ENCODE measurements at regions not wholly inside any gene's neighbourhood (a gene's known extent, or its start where the extent isn't known, plus 50 kb on each side); places are given as distances from the start of the nearest gene placed in this dataset.

DNA sequence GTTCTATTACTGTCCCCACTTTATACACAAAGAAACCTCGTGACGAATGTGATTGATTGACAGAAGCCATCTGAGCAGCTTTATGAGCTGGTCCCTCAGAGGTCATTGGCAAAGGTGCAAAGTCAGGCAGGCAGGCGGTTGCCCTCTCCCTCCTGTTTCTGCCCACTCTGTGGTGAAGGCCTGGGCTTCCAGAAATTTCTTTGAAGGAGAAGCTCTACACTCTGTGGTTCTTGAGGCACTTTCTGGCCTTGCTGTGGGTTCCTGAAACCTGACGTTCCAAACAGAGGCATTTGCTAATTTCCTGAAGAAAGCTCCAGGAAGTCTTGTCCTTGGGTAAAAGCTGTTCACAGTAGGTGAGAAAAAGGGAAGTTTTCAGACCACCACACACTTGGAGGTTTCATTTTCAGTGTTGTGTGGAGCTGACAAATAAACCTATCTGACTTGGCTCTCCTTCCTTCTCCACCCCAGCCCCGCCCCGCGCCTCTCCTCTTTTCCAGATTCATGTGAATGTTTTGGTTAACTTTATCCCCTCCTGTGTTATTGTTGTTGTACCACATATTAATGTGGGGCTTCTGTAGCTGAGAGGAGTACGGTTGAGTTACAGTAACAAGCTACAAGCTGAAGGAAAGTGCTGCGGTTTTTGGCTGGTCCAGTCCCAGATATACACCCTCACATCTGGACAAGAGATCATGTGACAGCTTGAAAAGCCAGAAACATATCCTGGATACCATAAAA lies 274.1 kb downstream of the CLIC5 start:
- peak; percentile 40 for DNase-seq (ENCODE audit: low spot score)

DNA sequence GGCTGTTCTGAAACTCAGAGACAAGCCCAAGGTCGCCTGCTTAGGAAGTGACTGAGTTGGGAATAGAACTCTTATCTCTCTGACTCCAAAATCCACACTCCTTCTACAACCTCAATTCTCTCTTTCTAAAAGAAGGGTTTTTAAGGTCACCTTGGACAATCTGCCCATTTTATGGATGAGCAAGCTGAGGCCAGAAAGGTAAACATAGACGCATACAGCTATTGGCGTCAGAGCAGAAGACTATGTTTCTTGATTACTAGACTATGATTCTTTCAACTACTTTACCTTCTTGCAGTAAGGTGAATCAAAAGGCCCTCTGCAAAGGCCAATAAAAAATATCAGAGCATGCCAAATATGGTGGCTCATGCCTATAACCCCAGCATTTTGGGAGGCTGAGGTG lies 276.6 kb downstream of the CLIC5 start:
- DNase-seq (ENCODE audit: low spot score), result no peak

DNA sequence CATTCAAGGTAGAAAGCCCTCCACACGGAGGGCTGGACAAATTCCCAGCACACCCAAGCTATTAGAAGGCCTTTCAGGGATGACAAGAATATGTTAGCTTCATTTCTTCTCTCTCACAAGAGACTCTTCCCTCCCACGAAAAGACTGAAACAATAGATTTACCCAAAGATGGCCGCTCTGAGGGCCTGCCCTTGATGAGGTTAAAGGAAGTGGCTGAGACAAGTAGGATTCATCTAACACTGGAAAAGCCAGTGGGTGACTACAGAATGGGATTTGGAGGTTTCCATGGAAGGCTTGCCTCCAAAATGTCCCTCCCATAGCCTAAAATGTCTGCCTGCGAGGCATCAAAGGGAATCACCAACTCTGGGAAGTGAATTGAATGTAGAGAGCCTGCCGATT lies 277.6 kb downstream of the CLIC5 start:
- DNase-seq (ENCODE audit: low spot score), result no peak

DNA sequence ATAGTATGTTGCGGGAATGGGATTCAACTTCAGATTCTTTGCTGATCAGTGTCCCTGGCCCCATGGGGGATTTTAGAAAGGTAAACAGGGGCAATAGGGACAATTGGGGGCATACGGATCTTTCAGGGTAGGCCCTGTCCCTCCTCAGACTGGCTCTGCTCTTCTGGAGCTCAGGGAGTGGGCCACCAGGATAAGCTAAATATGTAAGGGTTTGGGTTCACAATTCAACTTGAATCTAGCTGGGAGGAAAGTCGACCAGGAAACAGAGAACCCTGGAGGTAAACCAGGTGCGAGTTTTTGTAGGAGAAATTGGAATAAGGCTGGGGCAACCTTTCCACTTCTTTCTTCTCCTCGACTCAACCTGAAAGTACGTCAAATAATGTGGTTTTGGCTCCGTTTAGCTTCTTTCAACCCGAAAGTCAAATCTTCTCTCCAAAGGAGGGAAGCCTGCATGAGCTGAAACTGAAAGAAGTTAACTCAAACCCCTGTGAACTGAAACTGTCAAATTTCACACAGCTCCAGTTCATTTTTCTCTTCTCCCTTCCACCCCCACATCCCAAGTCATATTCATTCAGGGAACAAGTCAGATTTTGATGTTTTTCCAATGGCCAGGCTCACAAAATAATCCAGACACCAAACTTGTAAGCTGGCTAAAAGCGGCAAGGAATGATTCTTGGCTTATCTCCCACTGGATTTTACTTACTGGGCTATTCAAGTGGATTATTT lies 278.2 kb downstream of the CLIC5 start:
- DNase-seq (ENCODE audit: low spot score), result no peak

DNA sequence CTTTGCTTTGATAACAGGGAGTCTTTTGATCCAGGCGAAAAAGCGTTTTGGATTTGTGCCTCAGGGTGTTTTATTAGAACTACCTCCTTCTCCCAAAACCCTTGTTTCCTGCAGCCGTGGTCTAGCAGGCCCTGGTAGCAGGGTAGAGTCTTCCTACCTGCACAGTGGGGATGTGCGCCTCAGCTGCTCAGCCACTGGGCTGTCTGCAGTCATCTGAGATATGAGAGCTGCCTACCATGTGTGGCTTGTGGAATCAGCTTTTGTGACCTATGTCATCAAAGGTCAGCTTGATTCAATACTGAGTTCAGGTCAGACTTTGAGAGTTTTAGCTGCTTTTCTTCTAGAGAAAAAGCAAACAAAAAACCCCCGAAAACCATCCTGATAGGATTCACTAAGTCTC lies 279.5 kb downstream of the CLIC5 start:
- no peak for DNase-seq (ENCODE audit: low spot score)

DNA sequence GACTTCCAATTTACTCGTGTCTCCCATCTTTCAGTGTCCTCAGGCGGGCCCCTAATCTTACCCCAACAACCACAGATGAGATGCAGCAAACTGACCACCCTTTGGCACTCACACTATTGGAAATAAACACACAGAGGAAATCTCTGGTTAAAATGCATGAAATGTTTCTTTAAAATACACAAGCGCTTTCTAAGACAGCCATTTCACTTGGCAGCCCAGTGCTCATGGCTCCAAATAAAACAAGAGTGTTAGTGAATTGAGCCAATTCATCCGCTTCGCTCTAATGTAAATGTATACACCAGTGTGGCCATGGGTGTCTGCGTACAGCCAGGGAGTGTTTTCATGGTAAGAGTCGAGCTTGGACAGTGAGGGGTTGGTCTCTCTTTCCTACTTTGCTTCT lies 282.9 kb downstream of the CLIC5 start:
- DNase-seq (ENCODE audit: low spot score), result no peak

DNA sequence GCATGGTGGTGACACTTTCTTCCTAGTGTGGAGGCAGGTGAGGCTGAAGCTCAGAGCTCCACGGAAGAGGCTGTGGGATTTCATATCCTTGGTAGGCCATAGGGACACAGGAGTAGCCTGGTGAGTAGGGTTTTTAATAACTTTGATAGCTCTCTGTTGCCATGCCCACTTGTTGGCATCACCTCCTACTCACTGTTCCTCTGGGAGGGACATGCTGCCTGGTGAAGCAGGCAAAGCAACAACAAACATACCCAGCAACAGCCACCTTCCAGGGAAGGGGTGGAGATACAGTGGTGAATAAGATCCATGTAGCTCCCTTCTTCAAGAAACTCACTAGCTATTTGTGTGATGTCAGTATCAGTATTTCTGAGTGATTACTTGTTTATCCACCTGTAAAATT lies 285.4 kb downstream of the CLIC5 start:
- no peak for DNase-seq (ENCODE audit: low spot score)

DNA sequence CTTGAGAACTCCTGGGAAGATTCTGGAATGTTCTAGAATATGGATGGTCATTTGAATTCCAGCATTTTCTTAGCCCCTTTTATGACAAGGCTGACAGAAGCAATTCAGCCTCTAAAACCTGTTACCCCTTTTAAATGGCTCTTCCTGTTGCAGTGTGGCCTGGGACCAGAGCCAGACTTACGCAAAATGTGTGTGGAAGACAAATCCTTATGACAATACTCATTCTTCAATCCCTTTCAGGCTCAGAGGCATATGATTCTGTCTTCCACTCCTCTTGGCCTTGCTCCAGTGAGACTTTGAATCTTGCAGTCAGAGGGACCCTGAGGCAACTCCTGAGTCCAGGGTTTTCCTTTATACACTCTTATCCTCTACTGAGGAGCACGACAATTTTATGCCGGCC lies 287.0 kb downstream of the CLIC5 start:
- no peak for DNase-seq (ENCODE audit: low spot score)

DNA sequence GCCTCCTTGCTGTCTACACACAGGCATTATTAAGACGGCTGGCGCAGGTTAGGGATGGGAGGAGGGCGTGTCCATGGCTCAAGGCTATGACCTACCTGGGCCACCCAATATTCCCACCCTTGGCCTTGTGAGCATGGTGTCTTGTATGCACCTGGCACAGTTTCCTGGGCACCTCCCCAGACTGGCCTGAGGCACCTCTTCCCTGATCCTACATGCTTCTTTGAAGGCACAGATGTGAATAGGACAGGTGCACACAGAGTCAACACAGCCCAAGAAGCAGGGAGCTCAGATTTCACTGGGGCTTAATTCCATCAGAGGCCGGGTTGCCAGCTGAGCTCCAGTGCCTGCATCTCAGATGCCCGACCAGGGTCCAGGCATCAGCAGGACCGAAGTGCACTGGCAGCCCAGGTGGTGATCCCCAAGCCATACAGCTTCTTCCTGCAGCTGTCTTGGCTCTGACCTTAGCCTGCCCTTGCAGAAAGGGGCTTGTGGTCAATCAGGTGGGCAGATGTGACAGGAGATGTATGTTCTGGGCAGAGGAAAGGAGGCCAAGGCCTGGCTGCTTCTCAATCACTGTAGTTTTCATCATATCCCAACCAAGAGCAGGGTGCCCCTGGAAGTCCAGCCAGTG lies 287.7 kb downstream of the CLIC5 start:
- DNase-seq (ENCODE audit: low spot score), result no peak

DNA sequence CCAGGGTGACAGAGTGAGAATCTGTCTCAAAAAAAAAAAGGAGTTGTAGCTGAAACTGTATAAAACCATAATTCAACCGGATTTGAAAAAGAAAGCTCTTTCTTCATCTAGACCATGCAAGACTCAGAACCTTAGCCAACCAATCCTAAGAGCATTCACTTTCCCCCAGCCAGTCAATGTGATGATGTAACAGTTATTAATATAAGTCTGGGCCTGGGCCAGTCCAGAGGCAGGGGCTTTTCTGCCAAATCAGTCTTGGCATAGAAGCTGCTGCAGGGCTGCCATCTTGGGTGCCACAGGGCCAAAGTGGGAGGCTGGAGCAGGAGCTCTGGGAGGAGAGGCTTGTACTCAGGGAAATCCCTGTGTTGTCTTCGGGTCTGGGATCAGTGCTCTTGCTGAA lies 288.4 kb downstream of the CLIC5 start:
- DNase-seq (ENCODE audit: low spot score), result no peak

DNA sequence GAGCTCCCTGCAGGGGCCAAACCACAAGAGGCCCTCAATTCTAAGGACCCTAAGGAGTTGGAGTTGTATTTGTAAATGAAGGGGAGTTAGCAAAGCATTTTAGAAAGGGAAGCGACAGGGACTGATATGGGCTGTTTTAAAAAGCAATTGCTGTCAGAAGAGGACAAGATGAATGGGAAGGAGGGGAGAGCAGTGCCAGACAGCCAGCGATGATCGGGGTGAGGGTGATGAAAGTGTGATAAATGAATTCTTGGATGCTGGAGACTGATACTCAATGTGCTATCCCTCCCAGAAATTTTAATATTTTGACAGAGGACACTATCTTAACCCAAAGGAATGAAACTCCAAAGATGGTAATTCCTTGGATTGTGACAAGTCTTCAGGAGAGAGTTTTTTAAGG lies 289.2 kb downstream of the CLIC5 start:
- DNase-seq (ENCODE audit: low spot score), result no peak

DNA sequence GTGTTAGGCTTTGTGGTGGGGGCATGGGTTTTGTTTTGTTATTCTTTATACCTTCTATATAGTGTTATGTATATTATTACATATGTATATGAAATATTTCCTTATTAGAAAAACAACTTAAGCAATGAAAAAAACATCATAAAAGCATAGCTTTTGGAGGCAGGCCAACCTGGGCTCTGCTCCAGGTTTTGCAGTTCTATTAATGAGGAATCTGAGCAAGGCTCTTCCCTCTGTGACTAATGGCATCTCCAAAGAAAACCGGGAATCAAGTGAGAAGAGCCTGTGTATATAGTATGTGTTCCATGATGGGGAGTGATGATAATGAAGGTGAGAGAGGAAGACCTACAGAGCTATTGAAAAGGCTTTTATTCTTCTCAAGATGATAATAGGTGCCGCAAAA lies 291.1 kb downstream of the CLIC5 start:
- DNase-seq (ENCODE audit: low spot score), result no peak

DNA sequence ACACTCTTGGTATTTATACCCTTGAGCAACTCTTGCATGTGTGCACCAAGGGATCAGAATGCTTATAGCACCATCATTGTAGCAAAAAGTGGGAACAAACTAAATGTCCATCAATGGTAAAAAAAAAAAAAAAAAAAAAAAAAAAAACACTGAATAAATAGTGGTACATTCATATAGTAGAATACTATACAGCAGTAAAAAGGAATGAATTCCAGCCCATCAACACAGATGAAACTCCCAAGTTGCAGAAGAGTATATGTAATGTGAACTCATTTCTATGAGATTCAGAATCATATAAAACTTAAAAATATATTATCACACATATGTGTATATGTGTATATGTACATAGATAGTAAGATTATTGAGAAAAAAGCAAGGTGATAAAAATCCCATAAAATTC lies 291.6 kb downstream of the CLIC5 start:
- no peak for DNase-seq (ENCODE audit: low spot score)

DNA sequence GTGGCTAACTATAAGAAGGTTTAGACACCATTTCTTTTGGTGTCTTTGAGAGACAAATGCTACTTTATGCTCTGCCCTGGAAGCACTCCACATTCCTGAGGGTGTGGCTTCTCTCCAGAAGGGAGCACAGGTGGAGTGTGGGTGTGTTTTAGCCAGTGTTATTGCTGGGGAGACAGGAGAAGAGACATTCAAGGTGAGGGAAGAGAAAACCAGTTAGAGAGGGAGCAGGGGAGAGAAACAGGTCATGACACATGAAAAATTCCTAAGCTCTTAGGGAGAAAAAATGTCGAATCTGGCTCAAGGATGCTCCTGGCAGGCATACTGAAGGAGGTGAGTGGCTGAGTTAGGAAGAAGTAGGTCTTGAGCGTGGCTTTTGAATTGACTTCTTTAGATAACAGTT lies 292.8 kb downstream of the CLIC5 start:
- no peak for DNase-seq (ENCODE audit: low spot score)

DNA sequence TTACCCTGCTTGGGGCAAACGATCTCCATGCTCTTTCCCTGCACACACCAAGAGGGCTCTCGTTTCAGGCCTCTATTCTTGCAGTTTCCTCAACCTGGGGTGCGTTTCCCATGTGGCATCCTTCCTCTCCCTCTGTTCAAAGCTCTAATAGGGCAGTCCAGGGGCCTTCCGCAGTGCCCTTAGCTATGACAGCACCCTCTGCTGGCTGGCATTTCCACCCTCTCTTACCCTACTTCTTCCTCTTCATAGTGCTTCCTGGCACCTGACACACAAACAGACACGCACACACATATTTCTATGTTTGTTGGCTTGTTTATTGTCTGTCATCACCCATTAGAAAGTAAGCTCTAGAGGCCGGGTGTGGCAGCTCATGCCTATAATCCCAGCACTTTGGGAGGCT lies 294.0 kb downstream of the CLIC5 start:
- peak; percentile 13 for DNase-seq (ENCODE audit: low spot score)

DNA sequence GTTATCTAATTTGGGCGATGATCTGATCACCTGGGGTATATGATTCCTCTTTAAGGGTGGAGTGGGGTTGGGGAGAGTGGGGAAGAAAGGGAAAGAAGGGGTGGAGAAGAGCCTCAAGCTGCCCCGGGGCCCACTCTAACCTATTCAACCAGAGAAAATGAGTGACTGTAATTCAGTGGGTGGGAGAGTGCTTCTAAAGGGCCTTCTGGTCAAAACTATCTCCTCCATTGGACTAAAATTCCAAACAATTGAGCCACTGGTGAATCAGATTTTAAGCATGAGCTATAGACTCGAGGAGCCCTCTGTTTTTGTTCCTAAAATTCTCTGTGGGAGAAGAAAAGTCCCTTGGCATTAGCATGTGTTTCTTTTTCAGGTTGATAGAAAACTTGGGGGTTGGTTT lies 296.8 kb downstream of the CLIC5 start:
- DNase-seq (ENCODE audit: low spot score), result no peak

DNA sequence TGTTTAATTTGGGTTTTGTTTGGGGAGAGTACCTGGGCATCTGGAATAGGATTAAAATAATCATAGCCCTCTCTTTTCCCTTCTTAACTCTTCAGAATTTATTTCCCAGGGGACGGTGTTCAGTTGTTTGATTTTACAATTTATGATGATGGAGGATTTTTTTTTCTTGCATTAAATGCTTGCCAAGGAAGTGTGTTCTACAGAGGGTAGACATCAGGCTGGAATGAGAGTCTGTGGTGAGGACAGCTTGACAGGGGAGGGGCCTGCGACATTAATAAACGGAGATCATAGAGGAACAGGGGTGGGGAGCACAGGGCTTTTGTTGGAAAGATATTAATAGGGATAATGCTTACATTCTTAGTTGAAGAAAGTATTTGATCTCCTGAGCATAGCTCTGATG lies 297.5 kb downstream of the CLIC5 start:
- DNase-seq (ENCODE audit: low spot score), result no peak

DNA sequence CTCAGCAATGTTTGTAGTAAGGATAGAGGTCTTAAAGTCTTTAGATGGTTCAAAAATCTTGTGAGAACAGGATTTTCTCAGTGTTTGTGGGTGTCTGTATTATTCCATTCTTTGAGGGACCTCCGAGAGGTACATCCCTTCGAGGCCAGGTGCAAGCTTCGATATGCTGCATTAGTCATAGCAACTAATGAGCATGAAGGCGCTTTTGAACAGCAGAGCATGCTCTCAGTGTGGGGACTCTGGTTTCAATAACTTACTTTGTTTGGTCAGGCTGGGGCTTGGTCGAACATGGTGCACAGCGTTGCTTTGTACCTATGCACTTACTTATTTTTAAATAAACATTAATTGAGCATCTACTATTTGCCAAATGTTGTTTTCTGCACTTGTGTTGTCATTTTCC lies 297.9 kb downstream of the CLIC5 start:
- DNase-seq (ENCODE audit: low spot score), result no peak

DNA sequence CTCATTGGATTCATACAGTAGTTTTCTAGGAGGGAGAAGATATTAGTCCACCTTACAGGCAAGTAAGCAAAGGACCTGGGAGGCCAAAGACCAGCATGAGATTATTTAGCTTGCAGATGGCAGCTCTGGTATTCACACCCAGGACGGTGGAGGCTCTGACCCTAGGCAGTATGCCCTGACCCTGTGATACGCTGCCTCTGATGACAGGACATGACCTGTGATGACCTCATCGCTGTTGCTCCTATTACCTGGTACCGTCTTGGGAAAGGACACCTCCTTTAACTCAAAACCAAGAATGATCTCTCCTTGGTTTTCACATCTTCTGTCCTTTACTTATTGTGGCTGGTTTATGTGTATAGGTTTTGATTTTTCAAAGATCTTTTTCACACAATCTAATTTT lies 298.6 kb downstream of the CLIC5 start:
- no peak for DNase-seq (ENCODE audit: low spot score)

DNA sequence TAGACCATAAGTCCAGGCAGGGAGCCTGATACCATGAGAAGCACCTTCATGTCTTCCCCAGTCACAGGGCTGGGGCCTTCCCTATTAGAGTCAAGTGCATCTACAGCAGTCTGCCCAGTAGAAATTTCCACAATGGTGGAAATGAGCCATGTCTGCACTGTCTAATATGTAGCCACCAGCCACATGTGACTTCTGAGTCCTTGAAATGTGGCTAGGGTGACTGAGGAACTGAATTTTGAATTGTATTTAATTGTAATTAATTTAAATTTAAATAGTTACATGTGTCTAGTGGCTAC lies 300.2 kb downstream of the CLIC5 start:
- DNase-seq (ENCODE audit: low spot score), result no peak

DNA sequence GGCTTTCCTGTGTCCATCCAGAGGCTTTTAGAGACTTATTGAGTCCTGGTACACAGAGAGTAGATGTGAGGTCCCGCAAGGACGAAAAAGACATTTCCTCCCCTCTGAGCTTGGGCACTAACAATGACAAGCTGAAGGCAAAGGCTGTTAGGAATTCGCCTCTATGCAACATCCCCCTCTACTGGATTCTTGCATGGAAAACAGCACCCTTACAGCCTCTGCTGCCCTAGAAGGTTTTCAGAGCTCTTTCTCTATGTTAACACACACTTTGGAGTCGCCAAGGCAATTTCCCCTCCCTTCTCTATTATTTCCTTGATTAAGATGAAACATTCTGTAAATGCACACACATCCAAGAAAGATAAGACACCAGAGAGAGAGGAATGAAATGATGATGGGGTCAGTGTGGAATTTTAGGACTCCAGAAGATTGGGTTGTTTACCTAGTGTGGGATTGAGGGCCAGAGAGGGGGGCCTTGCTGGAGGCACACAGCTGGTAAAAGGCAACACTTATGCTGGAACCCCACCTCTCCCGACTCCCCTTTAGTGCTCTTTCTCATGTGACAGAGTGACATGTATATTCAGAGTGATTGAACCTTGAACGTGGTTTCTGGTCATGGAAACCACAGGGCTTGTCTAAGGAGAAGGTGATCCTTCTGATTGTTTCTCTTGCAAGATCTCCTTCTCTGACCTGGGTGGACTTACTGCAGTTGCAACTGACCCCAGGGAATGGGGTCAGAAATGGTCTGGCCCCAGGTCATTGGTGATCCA lies 300.7 kb downstream of the CLIC5 start:
- DNase-seq (ENCODE audit: low spot score), result peak; percentile 73

DNA sequence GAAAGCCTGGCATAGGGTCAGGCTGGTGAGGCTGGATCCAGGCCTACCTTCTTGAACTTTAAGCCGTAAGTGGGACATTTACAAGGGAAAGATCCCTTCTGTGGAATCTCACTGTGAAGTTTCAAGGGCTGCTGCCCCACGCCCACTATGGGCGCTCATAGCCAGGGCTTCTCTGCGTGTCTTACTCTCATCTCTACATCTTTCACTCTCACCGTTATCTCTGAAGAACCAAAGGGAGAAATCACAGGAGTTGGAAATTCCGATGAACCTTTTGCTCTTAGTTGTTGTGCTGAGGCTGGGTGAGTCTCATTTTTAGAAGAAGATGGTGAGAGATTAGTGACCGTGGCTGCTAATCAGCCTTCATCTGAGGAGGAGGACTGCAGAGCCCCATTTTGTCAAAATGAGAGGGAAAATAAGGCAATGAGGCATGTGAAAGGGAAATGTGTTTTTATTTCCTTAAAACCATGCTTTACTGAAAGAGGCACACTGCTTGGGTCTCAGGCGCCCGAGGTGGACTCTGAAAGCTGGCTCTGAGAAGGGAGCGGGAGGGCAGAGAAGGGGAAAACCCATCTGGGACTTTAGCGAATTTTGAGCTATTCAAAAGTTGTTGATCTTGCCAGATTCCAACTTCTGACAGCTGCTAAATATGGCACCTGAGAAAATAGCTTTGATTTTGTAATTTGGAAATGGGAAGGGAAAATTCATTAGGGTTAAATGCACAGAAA lies 301.5 kb downstream of the CLIC5 start:
- no peak for DNase-seq (ENCODE audit: low spot score)

All from NAMALWA (cell line).